ENCODE measurements at regions not wholly inside any gene's neighbourhood (a gene's known extent, or its start where the extent isn't known, plus 50 kb on each side); places are given as distances from the start of the nearest gene placed in this dataset.
"Not testable (repeated sequence)": the region's sequence is repeated elsewhere in the genome, so short reads cannot be mapped to it uniquely, and the experiment has no call there.

GRCh38 chr13:76285463-76285862 lies 600.7 kb downstream of the KCTD12 start:
- DNase-seq (ENCODE audit: extremely low spot score), result no peak
- no peak for TF ChIP-seq FOXM1 (IDR thresholded peaks at IDR 0.05; ENCODE audit: borderline replicate concordance)
- TF ChIP-seq BHLHE40 (IDR thresholded peaks at IDR 0.05; ENCODE audit: borderline replicate concordance), result no peak
- TF ChIP-seq ELF4 (IDR thresholded peaks at IDR 0.05), result no peak
- TF ChIP-seq NFRKB (IDR thresholded peaks at IDR 0.05), result no peak
- TF ChIP-seq LEF1 (IDR thresholded peaks at IDR 0.05; ENCODE audit: borderline replicate concordance), result no peak
- TF ChIP-seq SP1 (IDR thresholded peaks at IDR 0.05), result no peak
- TF ChIP-seq TARDBP (IDR thresholded peaks at IDR 0.05), result no peak
- no peak for TF ChIP-seq SUZ12 (IDR thresholded peaks at IDR 0.05)
- TF ChIP-seq PKNOX1 (IDR thresholded peaks at IDR 0.05), result no peak
- no peak for TF ChIP-seq FOXA1 (IDR thresholded peaks at IDR 0.05)
- no peak for TF ChIP-seq HDGF (IDR thresholded peaks at IDR 0.05; ENCODE audit: borderline replicate concordance)
- TF ChIP-seq L3MBTL2 (conservative IDR thresholded peaks at IDR 0.05), result no peak
- no peak for TF ChIP-seq ZNF384 (IDR thresholded peaks at IDR 0.05)
- TF ChIP-seq CTBP1 (IDR thresholded peaks at IDR 0.05; ENCODE audit: borderline replicate concordance), result no peak
- no peak for TF ChIP-seq FOXK2 (IDR thresholded peaks at IDR 0.05)
- TF ChIP-seq ARNT (IDR thresholded peaks at IDR 0.05), result no peak
- ChIA-PET CTCF (no interaction called here), POLR2A (no interaction called here)

GRCh38 chr13:76279766-76280165 lies 606.4 kb downstream of the KCTD12 start:
- POLR2A ChIA-PET; CTCF ChIA-PET; DNase-seq (ENCODE audit: extremely low spot score): not testable (repeated sequence)

GRCh38 chr13:76271728-76272232 lies 614.4 kb downstream of the KCTD12 start:
- ChIA-PET POLR2A (no interaction called here), CTCF (no interaction called here)
- DNase-seq (ENCODE audit: extremely low spot score), result no peak

GRCh38 chr13:76268307-76268706 lies 617.9 kb downstream of the KCTD12 start:
- CTCF ChIA-PET, POLR2A ChIA-PET: not testable (repeated sequence)

More at GRCh38 chr13:76271728-76272232, 614.4 kb downstream of the KCTD12 start:
- TF ChIP-seq ZNF384 (IDR thresholded peaks at IDR 0.05) (no peak), ARNT (IDR thresholded peaks at IDR 0.05) (no peak), BHLHE40 (IDR thresholded peaks at IDR 0.05; ENCODE audit: borderline replicate concordance) (no peak), FOXK2 (IDR thresholded peaks at IDR 0.05) (no peak), L3MBTL2 (conservative IDR thresholded peaks at IDR 0.05) (no peak), ELF4 (IDR thresholded peaks at IDR 0.05) (no peak), NFRKB (IDR thresholded peaks at IDR 0.05) (no peak), TARDBP (IDR thresholded peaks at IDR 0.05) (no peak), SUZ12 (IDR thresholded peaks at IDR 0.05) (no peak), CTBP1 (IDR thresholded peaks at IDR 0.05; ENCODE audit: borderline replicate concordance) (no peak)

GRCh38 chr13:76267216-76267615 lies 619.0 kb downstream of the KCTD12 start:
- POLR2A ChIA-PET, result no interaction called here
- no peak for TF ChIP-seq ELF4 (IDR thresholded peaks at IDR 0.05)
- no peak for TF ChIP-seq SP1 (IDR thresholded peaks at IDR 0.05)
- TF ChIP-seq NFRKB (IDR thresholded peaks at IDR 0.05), result no peak
- CTCF ChIA-PET, result no interaction called here
- no peak for DNase-seq (ENCODE audit: extremely low spot score)

More at GRCh38 chr13:76268307-76268706, 617.9 kb downstream of the KCTD12 start:
- DNase-seq (ENCODE audit: extremely low spot score), result not testable (repeated sequence)

GRCh38 chr13:76266561-76266960 lies 619.6 kb downstream of the KCTD12 start:
- ChIA-PET POLR2A (no interaction called here), CTCF (no interaction called here)
- DNase-seq (ENCODE audit: extremely low spot score), result no peak
- no peak for TF ChIP-seq ZNF384 (IDR thresholded peaks at IDR 0.05)
- TF ChIP-seq ARNT (IDR thresholded peaks at IDR 0.05), result no peak
- TF ChIP-seq FOXK2 (IDR thresholded peaks at IDR 0.05), result no peak
- TF ChIP-seq ELF4 (IDR thresholded peaks at IDR 0.05), result no peak
- no peak for TF ChIP-seq FOXM1 (IDR thresholded peaks at IDR 0.05; ENCODE audit: borderline replicate concordance)
- TF ChIP-seq L3MBTL2 (conservative IDR thresholded peaks at IDR 0.05), result no peak
- no peak for TF ChIP-seq SP1 (IDR thresholded peaks at IDR 0.05)

GRCh38 chr13:76250211-76250610 lies 614.1 kb downstream of the LMO7 start:
- TF ChIP-seq HDGF (IDR thresholded peaks at IDR 0.05; ENCODE audit: borderline replicate concordance), result no peak
- no peak for TF ChIP-seq FOXK2 (IDR thresholded peaks at IDR 0.05)
- TF ChIP-seq FOXA1 (IDR thresholded peaks at IDR 0.05), result no peak
- TF ChIP-seq SUZ12 (IDR thresholded peaks at IDR 0.05), result no peak
- no peak for TF ChIP-seq LEF1 (IDR thresholded peaks at IDR 0.05; ENCODE audit: borderline replicate concordance)
- TF ChIP-seq ZNF384 (IDR thresholded peaks at IDR 0.05), result no peak
- TF ChIP-seq L3MBTL2 (conservative IDR thresholded peaks at IDR 0.05), result no peak
- TF ChIP-seq ARNT (IDR thresholded peaks at IDR 0.05), result no peak
- no peak for TF ChIP-seq SP1 (IDR thresholded peaks at IDR 0.05)
- TF ChIP-seq PKNOX1 (IDR thresholded peaks at IDR 0.05), result no peak
- no peak for TF ChIP-seq TARDBP (IDR thresholded peaks at IDR 0.05)
- no peak for TF ChIP-seq CTBP1 (IDR thresholded peaks at IDR 0.05; ENCODE audit: borderline replicate concordance)
- no peak for TF ChIP-seq ELF4 (IDR thresholded peaks at IDR 0.05)
- TF ChIP-seq FOXM1 (IDR thresholded peaks at IDR 0.05; ENCODE audit: borderline replicate concordance), result no peak
- no peak for TF ChIP-seq NFRKB (IDR thresholded peaks at IDR 0.05)
- TF ChIP-seq BHLHE40 (IDR thresholded peaks at IDR 0.05; ENCODE audit: borderline replicate concordance), result no peak

GRCh38 chr13:76245920-76246319 lies 609.8 kb downstream of the LMO7 start:
- ChIA-PET POLR2A (no interaction called here), CTCF (no interaction called here)
- no peak for DNase-seq (ENCODE audit: extremely low spot score)
- TF ChIP-seq BHLHE40 (IDR thresholded peaks at IDR 0.05; ENCODE audit: borderline replicate concordance), result no peak
- no peak for TF ChIP-seq NFRKB (IDR thresholded peaks at IDR 0.05)
- no peak for TF ChIP-seq FOXA1 (IDR thresholded peaks at IDR 0.05)
- TF ChIP-seq SUZ12 (IDR thresholded peaks at IDR 0.05), result no peak
- TF ChIP-seq PKNOX1 (IDR thresholded peaks at IDR 0.05), result no peak
- no peak for TF ChIP-seq ELF4 (IDR thresholded peaks at IDR 0.05)
- no peak for TF ChIP-seq CTBP1 (IDR thresholded peaks at IDR 0.05; ENCODE audit: borderline replicate concordance)
- TF ChIP-seq HDGF (IDR thresholded peaks at IDR 0.05; ENCODE audit: borderline replicate concordance), result no peak
- TF ChIP-seq ARNT (IDR thresholded peaks at IDR 0.05), result no peak
- TF ChIP-seq TARDBP (IDR thresholded peaks at IDR 0.05), result no peak
- TF ChIP-seq FOXM1 (IDR thresholded peaks at IDR 0.05; ENCODE audit: borderline replicate concordance), result no peak

More at GRCh38 chr13:76250211-76250610, 614.1 kb downstream of the LMO7 start:
- DNase-seq (ENCODE audit: extremely low spot score), result no peak
- ChIA-PET CTCF (no interaction called here), POLR2A (no interaction called here)

Measured in HEK293T (cell line).